ENCODE measurements at regions not wholly inside any gene's neighbourhood (a gene's known extent, or its start where the extent isn't known, plus 50 kb on each side); places are given as distances from the start of the nearest gene placed in this dataset.

- no peaks in the 10 kb centered on the region for H4K20me1 ChIP-seq (ENCODE audit: insufficient read depth)
- peaks cover 6% of the 10 kb centered on the region for H3F3A ChIP-seq (replicated peaks; ENCODE audit: insufficient read depth)
- ChIA-PET POLR2A (interaction anchor here (1.2 kb wide), 1 partner anchor 766 kb away, joined by 3 read pairs; the partner anchor contains the start of gene TBX3), CTCF (interaction anchor here (0.8 kb wide), 1 partner anchor 813 kb away, joined by 3 read pairs; no protein-coding TSS in a partner anchor)
- H3K36me3 ChIP-seq (replicated peaks in 1 of 2; ENCODE audit: control insufficient read depth in 1 of 2, insufficient read depth in 2 of 2, low read length in 1 of 2) = no peaks in the 10 kb centered on the region
- H3K9ac ChIP-seq = no peak overlapping the region
- H3K9me2 ChIP-seq = no peaks in the 10 kb centered on the region
- H3K9me3 ChIP-seq = no peaks in the 10 kb centered on the region
- no peaks in the 10 kb centered on the region for H3K27me3 ChIP-seq (ENCODE audit: insufficient read depth)
- no peak overlapping the region for H3K4me3 ChIP-seq (ENCODE audit: low read depth in 2 of 2, low read length in 1 of 2)
- DNase-seq = no peak
- no peaks in the 10 kb centered on the region for H3K79me2 ChIP-seq (ENCODE audit: insufficient read depth)
- WGBS (ENCODE audit: low lambda C conversion rate) = 98% methylated on average over 3 of the region's 3 CpGs
- no peak overlapping the region for H3K4me2 ChIP-seq
- H3K4me1 ChIP-seq (ENCODE audit: control insufficient read depth in 1 of 2, insufficient read depth in 2 of 2, low read depth in 1 of 2, low read length in 1 of 2) = peaks cover 3 to 32% of the 10 kb centered on the region in 2 experiments; a peak in 2 of 4 replicates
- H3K27ac ChIP-seq (ENCODE audit: low read depth in 2 of 2, low read length in 1 of 2) = peak overlapping the region in 1 of 2 experiments; percentile 16; a peak in 1 of 4 replicates
- H2AFZ ChIP-seq (ENCODE audit: low read depth) = no peak overlapping the region
- no peak for TF ChIP-seq CTCF (IDR thresholded peaks at IDR 0.05)
- TF ChIP-seq, protein P1, sequence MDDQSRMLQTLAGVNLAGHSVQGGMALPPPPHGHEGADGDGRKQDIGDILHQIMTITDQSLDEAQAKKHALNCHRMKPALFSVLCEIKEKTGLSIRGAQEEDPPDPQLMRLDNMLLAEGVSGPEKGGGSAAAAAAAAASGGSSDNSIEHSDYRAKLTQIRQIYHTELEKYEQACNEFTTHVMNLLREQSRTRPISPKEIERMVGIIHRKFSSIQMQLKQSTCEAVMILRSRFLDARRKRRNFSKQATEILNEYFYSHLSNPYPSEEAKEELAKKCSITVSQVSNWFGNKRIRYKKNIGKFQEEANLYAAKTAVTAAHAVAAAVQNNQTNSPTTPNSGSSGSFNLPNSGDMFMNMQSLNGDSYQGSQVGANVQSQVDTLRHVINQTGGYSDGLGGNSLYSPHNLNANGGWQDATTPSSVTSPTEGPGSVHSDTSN (IDR thresholded peaks at IDR 0.05) = no peak
- TF ChIP-seq, protein P2, sequence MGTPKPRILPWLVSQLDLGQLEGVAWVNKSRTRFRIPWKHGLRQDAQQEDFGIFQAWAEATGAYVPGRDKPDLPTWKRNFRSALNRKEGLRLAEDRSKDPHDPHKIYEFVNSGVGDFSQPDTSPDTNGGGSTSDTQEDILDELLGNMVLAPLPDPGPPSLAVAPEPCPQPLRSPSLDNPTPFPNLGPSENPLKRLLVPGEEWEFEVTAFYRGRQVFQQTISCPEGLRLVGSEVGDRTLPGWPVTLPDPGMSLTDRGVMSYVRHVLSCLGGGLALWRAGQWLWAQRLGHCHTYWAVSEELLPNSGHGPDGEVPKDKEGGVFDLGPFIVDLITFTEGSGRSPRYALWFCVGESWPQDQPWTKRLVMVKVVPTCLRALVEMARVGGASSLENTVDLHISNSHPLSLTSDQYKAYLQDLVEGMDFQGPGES (IDR thresholded peaks at IDR 0.05; ENCODE audit: low read depth, low read length) = no peak
- no peak for TF ChIP-seq MEF2A (IDR thresholded peaks at IDR 0.05; ENCODE audit: borderline replicate concordance, low read depth)
- TF ChIP-seq ELF1 (IDR thresholded peaks at IDR 0.05) = no peak
- no peak for TF ChIP-seq USF2 (IDR thresholded peaks at IDR 0.05; ENCODE audit: borderline replicate concordance, low read depth, low read length)
- TF ChIP-seq FOSL2 (IDR thresholded peaks at IDR 0.05; ENCODE audit: borderline replicate concordance, low read depth) = no peak
- TF ChIP-seq EP300 (IDR thresholded peaks at IDR 0.05; ENCODE audit: borderline replicate concordance in 1 of 2, low read depth in 1 of 2, low read length in 1 of 2) = no peak
- TF ChIP-seq CHD2 (IDR thresholded peaks at IDR 0.05; ENCODE audit: low read length, partially characterized antibody) = no peak
- TF ChIP-seq JUND (IDR thresholded peaks at IDR 0.05) = no peak
- no peak for TF ChIP-seq FOXM1 (IDR thresholded peaks at IDR 0.05; ENCODE audit: low read depth)
- TF ChIP-seq MAX (IDR thresholded peaks at IDR 0.05; ENCODE audit: low read depth) = no peak
- TF ChIP-seq SMC3 (IDR thresholded peaks at IDR 0.05; ENCODE audit: low read depth, low read length) = no peak
- no peak for TF ChIP-seq REST (IDR thresholded peaks at IDR 0.05; ENCODE audit: low read depth, low read length)
- TF ChIP-seq NRF1 (IDR thresholded peaks at IDR 0.05; ENCODE audit: low read depth, low read length) = no peak
- TF ChIP-seq GABPA (IDR thresholded peaks at IDR 0.05; ENCODE audit: low read depth) = no peak
- TF ChIP-seq RAD21 (IDR thresholded peaks at IDR 0.05; ENCODE audit: low read length) = no peak
- no peak for TF ChIP-seq GATA2 (CRISPR knock-in tag; IDR thresholded peaks at IDR 0.05)
- TF ChIP-seq RXRA (IDR thresholded peaks at IDR 0.05; ENCODE audit: borderline replicate concordance, low read depth) = no peak
- TF ChIP-seq NFIC (IDR thresholded peaks at IDR 0.05; ENCODE audit: borderline replicate concordance) = no peak
Measured at GRCh38 chr12:115450017-115450416, 766.0 kb upstream of the TBX3 start.

Data from SK-N-SH (cell line).